Type B pancreatic cell (in vitro differentiated cells): ENCODE measurements at regions not wholly inside any gene's neighbourhood (a gene's known extent, or its start where the extent isn't known, plus 50 kb on each side); places are given as distances from the start of the nearest gene placed in this dataset.
"Not testable (repeated sequence)": the region's sequence is repeated elsewhere in the genome, so short reads cannot be mapped to it uniquely, and the experiment has no call there.

ENCODE experiments used
- DNase-seq: peaks from one replicate; pipeline ENCODE4 v3.0.0; 2021; ENCODE audit warnings: mixed read lengths; ENCODE audit not compliant: unreplicated experiment; ENCODE audit errors: extremely low spot score
- H3K27ac Mint-ChIP-seq: 2 replicates; pipeline ENCODE4 v1.8.0; 2021; ENCODE audit warnings: mild to moderate bottlenecking, mixed read lengths
- H3K27me3 Mint-ChIP-seq: 2 replicates; pipeline ENCODE4 v1.8.0; 2021; ENCODE audit warnings: mixed read lengths
- H3K36me3 Mint-ChIP-seq: 2 replicates; pipeline ENCODE4 v1.8.0; 2021; ENCODE audit warnings: mixed read lengths
- H3K4me1 Mint-ChIP-seq: one replicate; pipeline ENCODE4 v1.8.0; 2021; ENCODE audit warnings: mixed read lengths; ENCODE audit not compliant: unreplicated experiment
- H3K4me3 Mint-ChIP-seq: 2 replicates; pipeline ENCODE4 v1.8.0; 2021; ENCODE audit warnings: mild to moderate bottlenecking, mixed read lengths
- H3K9me3 Mint-ChIP-seq: 2 replicates; pipeline ENCODE4 v1.8.0; 2021; ENCODE audit warnings: mixed read lengths
- TF ChIP-seq, protein P1 (sequence below): fragments of 200-600 bp; sonication (generic); conservative IDR thresholded peaks from 2 replicates; pipeline ENCODE4 v1.5.0; 2021; ENCODE audit warnings: antibody characterized with exemption, mild to moderate bottlenecking

GRCh38 chr5:8840237-8840636 is 705.6 kb downstream of the SEMA5A start:
- Mint-ChIP-seq H3K27ac (no peak overlapping the region), H3K36me3 (no peaks in the 10 kb centered on the region), H3K9me3 (no peaks in the 10 kb centered on the region), H3K4me3 (no peak overlapping the region), H3K4me1 (no peaks in the 10 kb centered on the region), H3K27me3 (peaks cover 11% of the 10 kb centered on the region)
- DNase-seq: no peak
- TF ChIP-seq, protein P1, sequence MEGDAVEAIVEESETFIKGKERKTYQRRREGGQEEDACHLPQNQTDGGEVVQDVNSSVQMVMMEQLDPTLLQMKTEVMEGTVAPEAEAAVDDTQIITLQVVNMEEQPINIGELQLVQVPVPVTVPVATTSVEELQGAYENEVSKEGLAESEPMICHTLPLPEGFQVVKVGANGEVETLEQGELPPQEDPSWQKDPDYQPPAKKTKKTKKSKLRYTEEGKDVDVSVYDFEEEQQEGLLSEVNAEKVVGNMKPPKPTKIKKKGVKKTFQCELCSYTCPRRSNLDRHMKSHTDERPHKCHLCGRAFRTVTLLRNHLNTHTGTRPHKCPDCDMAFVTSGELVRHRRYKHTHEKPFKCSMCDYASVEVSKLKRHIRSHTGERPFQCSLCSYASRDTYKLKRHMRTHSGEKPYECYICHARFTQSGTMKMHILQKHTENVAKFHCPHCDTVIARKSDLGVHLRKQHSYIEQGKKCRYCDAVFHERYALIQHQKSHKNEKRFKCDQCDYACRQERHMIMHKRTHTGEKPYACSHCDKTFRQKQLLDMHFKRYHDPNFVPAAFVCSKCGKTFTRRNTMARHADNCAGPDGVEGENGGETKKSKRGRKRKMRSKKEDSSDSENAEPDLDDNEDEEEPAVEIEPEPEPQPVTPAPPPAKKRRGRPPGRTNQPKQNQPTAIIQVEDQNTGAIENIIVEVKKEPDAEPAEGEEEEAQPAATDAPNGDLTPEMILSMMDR: no peak

DNA sequence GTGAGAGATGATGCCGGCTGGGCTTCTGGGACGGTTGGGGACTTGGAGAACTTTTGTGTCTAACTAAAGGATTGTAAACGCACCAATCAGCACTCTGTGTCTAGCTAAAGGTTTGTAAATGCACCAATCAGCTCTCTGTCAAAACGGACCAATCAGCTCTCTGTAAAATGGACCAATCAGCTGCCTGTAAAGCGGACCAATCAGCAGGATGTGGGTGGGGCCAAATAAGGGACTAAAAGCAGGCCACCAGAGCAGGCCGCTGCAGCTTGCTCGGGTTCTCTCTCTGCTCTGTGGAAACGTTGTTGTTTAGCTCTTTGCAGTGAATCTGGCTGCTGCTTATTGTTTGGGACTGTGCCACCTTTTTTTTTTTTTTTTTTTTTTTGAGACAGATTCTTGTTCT is 705.1 kb downstream of the SEMA5A start:
- not testable (repeated sequence) for H3K4me1 Mint-ChIP-seq, H3K36me3 Mint-ChIP-seq, H3K9me3 Mint-ChIP-seq, H3K27ac Mint-ChIP-seq, DNase-seq, H3K4me3 Mint-ChIP-seq
- H3K27me3 Mint-ChIP-seq: peaks cover 11% of the 10 kb centered on the region

- Mint-ChIP-seq H3K4me1 (no peaks in the 10 kb centered on the region), H3K36me3 (no peaks in the 10 kb centered on the region), H3K4me3 (no peak overlapping the region), H3K27me3 (peaks cover 15% of the 10 kb centered on the region), H3K9me3 (no peaks in the 10 kb centered on the region), H3K27ac (no peak overlapping the region)
- TF ChIP-seq, protein P1: peak; percentile 55
- no peak for DNase-seq
Observed at GRCh38 chr5:8842971-8843551, 702.8 kb downstream of the SEMA5A start.

- DNase-seq: no peak
- Mint-ChIP-seq H3K9me3 (no peaks in the 10 kb centered on the region), H3K36me3 (no peaks in the 10 kb centered on the region), H3K27ac (no peak overlapping the region), H3K4me3 (no peak overlapping the region), H3K4me1 (peaks cover 4% of the 10 kb centered on the region), H3K27me3 (peaks cover 17% of the 10 kb centered on the region)
- TF ChIP-seq, protein P1: no peak
Observed at GRCh38 chr5:8843771-8844170, 702.1 kb downstream of the SEMA5A start.

DNA sequence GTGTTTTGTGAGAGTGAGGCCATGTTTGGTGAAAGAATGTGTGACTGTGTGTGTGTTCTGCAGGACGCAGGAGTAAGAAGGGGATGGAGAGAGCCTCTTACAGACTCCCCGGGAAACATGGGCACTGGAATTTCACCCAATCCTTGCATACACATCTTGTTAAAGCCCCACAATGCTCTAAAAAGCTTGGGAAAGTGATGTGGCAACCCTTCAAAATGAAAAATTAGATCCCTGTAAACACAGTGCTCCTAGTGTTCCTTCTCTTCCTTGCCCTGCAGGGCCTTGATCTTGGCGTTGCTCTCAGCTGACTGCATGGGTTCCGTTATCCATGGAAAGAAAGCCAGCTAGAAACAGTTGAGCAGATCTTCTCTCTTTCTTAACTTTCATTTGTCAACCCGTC is 701.7 kb downstream of the SEMA5A start:
- Mint-ChIP-seq H3K4me3 (no peak overlapping the region), H3K27ac (no peak overlapping the region), H3K9me3 (no peaks in the 10 kb centered on the region), H3K27me3 (peaks cover 17% of the 10 kb centered on the region), H3K36me3 (no peaks in the 10 kb centered on the region), H3K4me1 (peaks cover 4% of the 10 kb centered on the region)
- TF ChIP-seq, protein P1: no peak
- no peak for DNase-seq

- DNase-seq: no peak
- Mint-ChIP-seq H3K9me3 (no peaks in the 10 kb centered on the region), H3K4me1 (peaks cover 4% of the 10 kb centered on the region), H3K4me3 (no peak overlapping the region), H3K27ac (no peak overlapping the region), H3K36me3 (no peaks in the 10 kb centered on the region), H3K27me3 (peaks cover 16% of the 10 kb centered on the region)
- TF ChIP-seq, protein P1: no peak
Observed at GRCh38 chr5:8844847-8845246, 701.0 kb downstream of the SEMA5A start.
